ENCODE measurements at regions not wholly inside any gene's neighbourhood (a gene's known extent, or its start where the extent isn't known, plus 50 kb on each side); places are given as distances from the start of the nearest gene placed in this dataset.

DNA sequence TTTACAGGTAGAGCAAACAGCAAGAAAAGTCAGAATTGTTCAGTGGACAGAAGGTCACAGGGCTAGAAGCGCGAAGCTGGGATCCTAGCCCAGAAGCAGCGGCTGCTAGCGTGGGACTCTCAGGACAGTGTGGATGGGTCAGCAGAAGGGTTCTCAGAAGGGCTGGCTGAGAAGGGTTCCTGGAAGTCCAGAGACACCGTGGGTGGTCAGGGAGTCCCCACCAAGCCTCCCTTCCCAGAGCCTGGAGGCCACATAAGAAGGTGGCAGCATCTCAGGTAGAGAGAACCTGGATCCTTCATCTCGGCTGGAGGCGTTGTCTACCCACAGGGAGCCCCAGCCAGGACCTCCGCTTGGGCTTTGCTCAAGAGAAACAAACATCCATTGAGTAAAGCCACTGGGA is 696.3 kb downstream of the PTPRU start:
- Mint-ChIP-seq H3K36me3 (ENCODE audit: low read depth, unreplicated experiment) (no peaks in the 10 kb centered on the region), H3K4me1 (ENCODE audit: low read depth, unreplicated experiment) (peaks cover 9% of the 10 kb centered on the region), H3K9me3 (ENCODE audit: unreplicated experiment) (no peaks in the 10 kb centered on the region), H3K4me3 (ENCODE audit: unreplicated experiment) (no peak overlapping the region), H3K27me3 (ENCODE audit: low read depth, unreplicated experiment) (peaks cover 15% of the 10 kb centered on the region), H3K27ac (ENCODE audit: unreplicated experiment) (no peak overlapping the region)
- FAIRE-seq (no peak), DNase-seq (ENCODE audit: low read depth) (no peak)
- Histone ChIP-seq H3K9me3 (ENCODE audit: insufficient read depth, low read depth, low read length) (no peaks in the 10 kb centered on the region), H2AFZ (ENCODE audit: low read depth, low read length) (no peak overlapping the region), H3K4me3 (ENCODE audit: insufficient read depth, low read depth, low read length) (no peak overlapping the region), H3K36me3 (ENCODE audit: insufficient read depth, low read length) (no peaks in the 10 kb centered on the region), H3K4me1 (ENCODE audit: insufficient read depth, low read length) (no peaks in the 10 kb centered on the region), H3K4me2 (ENCODE audit: low read length) (no peak overlapping the region), H4K20me1 (ENCODE audit: insufficient read depth, low read length) (no peaks in the 10 kb centered on the region), H3K27ac (ENCODE audit: low read depth, low read length) (no peak overlapping the region), H3K9ac (ENCODE audit: low read length) (no peak overlapping the region), H3K27me3 (ENCODE audit: insufficient read depth, low read length) (no peaks in the 10 kb centered on the region), H3K79me2 (ENCODE audit: insufficient read depth, low read length) (no peaks in the 10 kb centered on the region)
- TF ChIP-seq EZH2 (IDR thresholded peaks at IDR 0.05; ENCODE audit: insufficient read depth, low read length), result no peak

DNA sequence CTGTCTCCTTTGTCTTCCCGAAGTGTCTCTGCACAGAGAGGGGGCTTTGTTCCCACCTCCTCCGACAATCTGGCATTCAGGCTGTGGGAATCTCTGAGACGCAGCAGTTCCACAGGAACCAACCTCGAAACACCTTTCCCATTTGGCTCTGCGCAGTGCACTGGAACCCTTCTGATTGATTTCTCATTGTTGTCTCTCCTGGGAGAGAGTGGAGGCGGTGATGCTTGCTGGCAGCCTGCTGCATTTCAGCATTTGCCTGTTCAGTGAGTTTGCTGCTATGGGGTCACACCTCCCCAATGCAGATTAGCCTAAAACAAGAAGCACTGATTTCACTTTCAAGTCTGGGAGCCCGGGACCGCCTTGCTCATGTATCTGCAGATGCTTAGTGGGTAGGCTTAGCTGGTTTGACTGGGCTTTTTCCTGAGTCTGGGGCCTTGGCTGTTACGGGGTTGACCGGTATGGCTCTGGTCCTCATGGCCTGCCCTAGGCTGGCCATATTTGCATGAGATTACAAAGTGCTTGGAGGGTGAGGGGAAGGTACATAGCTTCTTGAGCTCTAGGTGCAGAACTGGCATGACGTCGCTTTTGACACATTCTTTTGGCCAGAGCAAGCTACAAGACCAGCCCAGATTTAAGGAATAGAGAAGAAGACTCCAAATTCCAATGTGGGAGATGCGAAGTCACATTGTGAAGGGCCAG is 695.3 kb downstream of the PTPRU start:
- Mint-ChIP-seq H3K27me3 (ENCODE audit: low read depth, unreplicated experiment) (peaks cover 15% of the 10 kb centered on the region), H3K9me3 (ENCODE audit: unreplicated experiment) (no peaks in the 10 kb centered on the region), H3K36me3 (ENCODE audit: low read depth, unreplicated experiment) (no peaks in the 10 kb centered on the region), H3K4me3 (ENCODE audit: unreplicated experiment) (no peak overlapping the region), H3K4me1 (ENCODE audit: low read depth, unreplicated experiment) (peaks cover 9% of the 10 kb centered on the region), H3K27ac (ENCODE audit: unreplicated experiment) (no peak overlapping the region)
- Histone ChIP-seq H4K20me1 (ENCODE audit: insufficient read depth, low read length) (no peaks in the 10 kb centered on the region), H3K4me2 (ENCODE audit: low read length) (no peak overlapping the region), H3K27me3 (ENCODE audit: insufficient read depth, low read length) (no peaks in the 10 kb centered on the region), H3K9ac (ENCODE audit: low read length) (no peak overlapping the region), H2AFZ (ENCODE audit: low read depth, low read length) (no peak overlapping the region), H3K4me3 (ENCODE audit: insufficient read depth, low read depth, low read length) (no peak overlapping the region), H3K36me3 (ENCODE audit: insufficient read depth, low read length) (no peaks in the 10 kb centered on the region), H3K4me1 (ENCODE audit: insufficient read depth, low read length) (no peaks in the 10 kb centered on the region), H3K27ac (ENCODE audit: low read depth, low read length) (no peak overlapping the region), H3K9me3 (ENCODE audit: insufficient read depth, low read depth, low read length) (no peaks in the 10 kb centered on the region), H3K79me2 (ENCODE audit: insufficient read depth, low read length) (no peaks in the 10 kb centered on the region)
- DNase-seq (ENCODE audit: low read depth) (no peak), FAIRE-seq (no peak)
- TF ChIP-seq EZH2 (IDR thresholded peaks at IDR 0.05; ENCODE audit: insufficient read depth, low read length), result no peak
- TF ChIP-seq, protein P1, sequence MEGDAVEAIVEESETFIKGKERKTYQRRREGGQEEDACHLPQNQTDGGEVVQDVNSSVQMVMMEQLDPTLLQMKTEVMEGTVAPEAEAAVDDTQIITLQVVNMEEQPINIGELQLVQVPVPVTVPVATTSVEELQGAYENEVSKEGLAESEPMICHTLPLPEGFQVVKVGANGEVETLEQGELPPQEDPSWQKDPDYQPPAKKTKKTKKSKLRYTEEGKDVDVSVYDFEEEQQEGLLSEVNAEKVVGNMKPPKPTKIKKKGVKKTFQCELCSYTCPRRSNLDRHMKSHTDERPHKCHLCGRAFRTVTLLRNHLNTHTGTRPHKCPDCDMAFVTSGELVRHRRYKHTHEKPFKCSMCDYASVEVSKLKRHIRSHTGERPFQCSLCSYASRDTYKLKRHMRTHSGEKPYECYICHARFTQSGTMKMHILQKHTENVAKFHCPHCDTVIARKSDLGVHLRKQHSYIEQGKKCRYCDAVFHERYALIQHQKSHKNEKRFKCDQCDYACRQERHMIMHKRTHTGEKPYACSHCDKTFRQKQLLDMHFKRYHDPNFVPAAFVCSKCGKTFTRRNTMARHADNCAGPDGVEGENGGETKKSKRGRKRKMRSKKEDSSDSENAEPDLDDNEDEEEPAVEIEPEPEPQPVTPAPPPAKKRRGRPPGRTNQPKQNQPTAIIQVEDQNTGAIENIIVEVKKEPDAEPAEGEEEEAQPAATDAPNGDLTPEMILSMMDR (IDR thresholded peaks at IDR 0.05; ENCODE audit: insufficient read depth, low read depth, low read length), result no peak

DNA sequence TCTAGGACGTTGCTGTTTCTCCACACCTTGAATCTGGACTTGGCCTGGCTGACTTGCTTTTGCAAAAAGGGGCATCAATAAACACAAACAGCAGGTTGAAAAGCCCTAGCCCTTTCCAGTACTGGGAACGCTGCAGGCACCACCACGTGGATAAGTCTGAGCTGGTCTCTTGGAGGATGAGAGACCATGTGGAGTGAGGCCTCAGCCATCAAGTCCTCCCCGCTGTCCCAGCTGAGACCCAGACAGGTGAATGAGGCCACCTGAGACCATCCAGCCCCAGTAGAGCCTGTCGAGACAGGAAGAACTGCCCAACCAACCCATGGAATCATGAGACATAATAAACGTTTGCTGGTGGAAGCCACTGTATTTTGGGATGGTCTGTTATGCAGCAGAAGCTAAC is 688.7 kb downstream of the PTPRU start:
- FAIRE-seq (no peak), DNase-seq (ENCODE audit: low read depth) (no peak)
- no peaks in the 10 kb centered on the region for H3K9me3 ChIP-seq (ENCODE audit: insufficient read depth, low read depth, low read length)
- H3K4me3 ChIP-seq (ENCODE audit: insufficient read depth, low read depth, low read length), result no peak overlapping the region
- no peak overlapping the region for H3K4me2 ChIP-seq (ENCODE audit: low read length)
- TF ChIP-seq, protein P1 (IDR thresholded peaks at IDR 0.05; ENCODE audit: insufficient read depth, low read depth, low read length), result no peak
- TF ChIP-seq EZH2 (IDR thresholded peaks at IDR 0.05; ENCODE audit: insufficient read depth, low read length), result no peak
- peaks cover 16% of the 10 kb centered on the region for H3K27me3 Mint-ChIP-seq (ENCODE audit: low read depth, unreplicated experiment)
- no peaks in the 10 kb centered on the region for H3K4me1 ChIP-seq (ENCODE audit: insufficient read depth, low read length)
- H3K4me3 Mint-ChIP-seq (ENCODE audit: unreplicated experiment), result no peak overlapping the region
- no peaks in the 10 kb centered on the region for H3K9me3 Mint-ChIP-seq (ENCODE audit: unreplicated experiment)
- H3K4me1 Mint-ChIP-seq (ENCODE audit: low read depth, unreplicated experiment), result no peaks in the 10 kb centered on the region
- no peak overlapping the region for H2AFZ ChIP-seq (ENCODE audit: low read depth, low read length)
- no peaks in the 10 kb centered on the region for H3K36me3 Mint-ChIP-seq (ENCODE audit: low read depth, unreplicated experiment)
- no peaks in the 10 kb centered on the region for H3K79me2 ChIP-seq (ENCODE audit: insufficient read depth, low read length)
- no peak overlapping the region for H3K27ac Mint-ChIP-seq (ENCODE audit: unreplicated experiment)
- H3K9ac ChIP-seq (ENCODE audit: low read length), result no peak overlapping the region
- H3K36me3 ChIP-seq (ENCODE audit: insufficient read depth, low read length), result no peaks in the 10 kb centered on the region
- H3K27me3 ChIP-seq (ENCODE audit: insufficient read depth, low read length), result peaks cover 5% of the 10 kb centered on the region
- no peaks in the 10 kb centered on the region for H4K20me1 ChIP-seq (ENCODE audit: insufficient read depth, low read length)
- H3K27ac ChIP-seq (ENCODE audit: low read depth, low read length), result no peak overlapping the region
